Type B pancreatic cell (in vitro differentiated cells): ENCODE measurements at regions not wholly inside any gene's neighbourhood (a gene's known extent, or its start where the extent isn't known, plus 50 kb on each side); places are given as distances from the start of the nearest gene placed in this dataset.

Experiments
- DNase-seq: peaks from one replicate; pipeline ENCODE4 v3.0.0; 2021; ENCODE audit warnings: mixed read lengths; ENCODE audit not compliant: unreplicated experiment; ENCODE audit errors: extremely low spot score
- H3K27ac Mint-ChIP-seq: 2 replicates; pipeline ENCODE4 v1.8.0; 2021; ENCODE audit warnings: mild to moderate bottlenecking, mixed read lengths
- H3K27me3 Mint-ChIP-seq: 2 replicates; pipeline ENCODE4 v1.8.0; 2021; ENCODE audit warnings: mixed read lengths
- H3K36me3 Mint-ChIP-seq: 2 replicates; pipeline ENCODE4 v1.8.0; 2021; ENCODE audit warnings: mixed read lengths
- H3K4me1 Mint-ChIP-seq: one replicate; pipeline ENCODE4 v1.8.0; 2021; ENCODE audit warnings: mixed read lengths; ENCODE audit not compliant: unreplicated experiment
- H3K4me3 Mint-ChIP-seq: 2 replicates; pipeline ENCODE4 v1.8.0; 2021; ENCODE audit warnings: mild to moderate bottlenecking, mixed read lengths
- H3K9me3 Mint-ChIP-seq: 2 replicates; pipeline ENCODE4 v1.8.0; 2021; ENCODE audit warnings: mixed read lengths
- CTCF ChIP-seq: fragments of 200-600 bp; sonication (generic); conservative IDR thresholded peaks from 2 replicates; pipeline ENCODE4 v1.5.0; 2021; ENCODE audit warnings: antibody characterized with exemption, mild to moderate bottlenecking

DNA sequence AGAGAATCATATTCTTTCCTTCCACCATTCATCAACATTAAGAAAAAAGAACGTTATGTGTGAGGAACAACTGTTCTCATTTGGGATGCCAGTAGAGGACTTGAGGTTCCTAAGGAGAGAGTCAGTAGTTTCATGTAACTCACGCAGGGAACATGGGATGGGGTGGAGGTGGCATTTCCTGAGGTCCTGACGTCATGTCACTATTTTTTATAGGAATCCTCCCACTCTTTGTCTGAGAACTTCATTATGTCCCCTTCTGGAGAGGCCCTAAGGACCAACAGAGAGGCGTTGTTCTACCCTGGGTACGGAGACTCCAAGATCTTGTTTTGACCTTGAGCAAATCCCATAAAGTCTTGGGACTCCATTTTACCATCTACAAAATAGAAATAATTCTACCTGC lies 211.7 kb upstream of the SOX9 start:
- no peaks in the 10 kb centered on the region for H3K36me3 Mint-ChIP-seq
- no peak overlapping the region for H3K4me3 Mint-ChIP-seq
- H3K4me1 Mint-ChIP-seq: no peaks in the 10 kb centered on the region
- TF ChIP-seq CTCF: no peak
- no peak for DNase-seq
- H3K27me3 Mint-ChIP-seq: peaks cover 18% of the 10 kb centered on the region
- no peak overlapping the region for H3K27ac Mint-ChIP-seq
- H3K9me3 Mint-ChIP-seq: no peaks in the 10 kb centered on the region

GRCh38 chr17:71910002-71910401 lies 210.8 kb upstream of the SOX9 start:
- H3K36me3 Mint-ChIP-seq: no peaks in the 10 kb centered on the region
- H3K9me3 Mint-ChIP-seq: no peaks in the 10 kb centered on the region
- H3K4me3 Mint-ChIP-seq: no peak overlapping the region
- no peak for DNase-seq
- no peak overlapping the region for H3K27ac Mint-ChIP-seq
- no peaks in the 10 kb centered on the region for H3K4me1 Mint-ChIP-seq
- peaks cover 15% of the 10 kb centered on the region for H3K27me3 Mint-ChIP-seq
- no peak for TF ChIP-seq CTCF

DNA sequence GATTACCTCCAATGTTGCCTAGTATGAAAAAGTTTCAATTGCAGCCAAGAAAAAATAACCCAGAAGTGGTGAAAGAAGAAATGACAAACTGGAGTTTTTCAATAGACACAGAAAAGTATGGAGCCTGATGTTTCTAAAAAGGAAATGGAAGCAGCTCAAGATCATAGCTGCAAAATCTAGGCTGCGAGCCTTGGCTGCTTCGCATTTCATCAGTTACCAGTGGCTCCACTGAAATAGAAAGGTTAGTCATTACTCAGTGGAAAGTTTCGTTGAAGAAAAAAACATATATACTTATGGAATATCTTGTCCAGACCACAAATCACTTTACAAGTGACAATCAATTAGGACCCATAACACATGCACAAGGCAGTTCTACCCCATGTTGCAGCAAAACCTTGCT lies 206.8 kb upstream of the SOX9 start:
- H3K9me3 Mint-ChIP-seq: no peaks in the 10 kb centered on the region
- no peak for DNase-seq

DNA sequence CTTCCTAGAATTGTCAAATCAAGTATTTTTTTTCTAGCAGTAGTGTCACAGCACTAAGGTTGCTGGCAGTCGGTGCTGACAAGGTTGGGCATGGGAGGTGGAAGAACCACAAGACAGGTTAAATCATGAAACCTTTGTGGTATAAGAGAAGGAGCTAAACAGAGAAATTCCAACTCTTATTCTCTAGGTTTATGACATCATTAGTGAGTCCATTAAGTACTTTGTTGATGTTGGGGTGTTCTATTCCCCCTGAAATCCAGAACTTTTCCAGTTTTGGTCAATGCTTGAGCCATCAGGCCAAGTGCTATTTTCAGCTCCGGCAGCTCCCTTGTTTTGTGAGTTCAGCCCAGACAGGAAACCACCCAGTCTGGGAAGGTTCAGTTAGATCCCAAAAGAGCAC lies 206.0 kb upstream of the SOX9 start:
- Mint-ChIP-seq H3K4me3 (no peak overlapping the region), H3K27ac (no peak overlapping the region), H3K36me3 (no peaks in the 10 kb centered on the region), H3K9me3 (no peaks in the 10 kb centered on the region), H3K27me3 (peaks cover 19% of the 10 kb centered on the region), H3K4me1 (no peaks in the 10 kb centered on the region)
- DNase-seq: no peak
- no peak for TF ChIP-seq CTCF

More for the DNA sequence above, 206.8 kb upstream of the SOX9 start:
- Mint-ChIP-seq H3K36me3 (no peaks in the 10 kb centered on the region), H3K4me1 (no peaks in the 10 kb centered on the region), H3K27ac (no peak overlapping the region), H3K27me3 (peaks cover 17% of the 10 kb centered on the region), H3K4me3 (no peak overlapping the region)
- no peak for TF ChIP-seq CTCF

DNA sequence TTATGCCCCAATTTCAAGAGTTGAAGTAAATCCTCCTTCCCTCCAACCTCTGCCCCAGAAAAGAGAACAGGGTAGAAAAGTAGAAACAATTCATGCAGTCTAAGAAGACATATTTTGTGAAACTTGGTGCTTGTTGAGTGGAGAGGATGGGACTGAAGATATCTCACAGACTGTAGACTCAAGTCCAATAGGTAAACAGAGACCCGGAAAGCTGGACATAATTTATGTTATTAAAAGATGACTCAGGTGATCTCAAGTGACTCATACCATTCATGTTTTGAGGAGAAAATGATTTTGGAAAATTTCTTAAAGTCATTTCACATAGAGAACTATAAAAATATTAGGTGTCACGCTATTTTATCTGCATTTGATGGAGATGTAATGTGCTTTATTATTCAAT lies 203.1 kb upstream of the SOX9 start:
- Mint-ChIP-seq H3K4me1 (no peaks in the 10 kb centered on the region), H3K9me3 (no peaks in the 10 kb centered on the region), H3K36me3 (no peaks in the 10 kb centered on the region), H3K27me3 (peaks cover 24% of the 10 kb centered on the region), H3K27ac (no peak overlapping the region), H3K4me3 (no peak overlapping the region)
- no peak for DNase-seq
- TF ChIP-seq CTCF: no peak

- Mint-ChIP-seq H3K36me3 (no peaks in the 10 kb centered on the region), H3K4me1 (no peaks in the 10 kb centered on the region), H3K9me3 (no peaks in the 10 kb centered on the region), H3K27ac (no peak overlapping the region), H3K4me3 (no peak overlapping the region), H3K27me3 (peaks cover 21% of the 10 kb centered on the region)
- TF ChIP-seq CTCF: no peak
- no peak for DNase-seq
Observed at GRCh38 chr17:71919186-71919585, 201.6 kb upstream of the SOX9 start.
